NCI-H2107 (cell line): ENCODE measurements at regions not wholly inside any gene's neighbourhood (a gene's known extent, or its start where the extent isn't known, plus 50 kb on each side); places are given as distances from the start of the nearest gene placed in this dataset.

Experiments used
- DNase-seq: peaks from one replicate; lab custom pipeline; 2025; lab: John Stamatoyannopoulos, UW

DNA sequence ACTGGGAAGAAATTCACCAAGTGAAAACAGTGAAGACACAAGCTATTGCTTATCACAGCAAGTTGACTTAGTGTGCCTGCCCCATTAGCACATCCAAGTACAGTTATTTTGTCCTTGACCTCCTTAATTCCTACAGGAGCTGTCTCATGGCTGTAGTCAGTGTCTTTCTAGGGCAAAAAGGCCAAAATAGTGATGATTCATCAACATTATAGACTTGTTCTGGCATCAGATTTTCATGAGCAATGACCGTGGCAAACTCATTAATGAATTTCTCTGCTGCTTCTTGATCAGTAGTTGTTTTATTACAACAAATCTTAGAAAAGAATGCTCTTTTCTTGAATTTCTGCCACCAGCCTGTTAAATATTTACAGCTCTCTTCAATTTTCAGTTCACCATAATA lies 1169.3 kb upstream of the DDX18 start:
- no peak for DNase-seq

DNA sequence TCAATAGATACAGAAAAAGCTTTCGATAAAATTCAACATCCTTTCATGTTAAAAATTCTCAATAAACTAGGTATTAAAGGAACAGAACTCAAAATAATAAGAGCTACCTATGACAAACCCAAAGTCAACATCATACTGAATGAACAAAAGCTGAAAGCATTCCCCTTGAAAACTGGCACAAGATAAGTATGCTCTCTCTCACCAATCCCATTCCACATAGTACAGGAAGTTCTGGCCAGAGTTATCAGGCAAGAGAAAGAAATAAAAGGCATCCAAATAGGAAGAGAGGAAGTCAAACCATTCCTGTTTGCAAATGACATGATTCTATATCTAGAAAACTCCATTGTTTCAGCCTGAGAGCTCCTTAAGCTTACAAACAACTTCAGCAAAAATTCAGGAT lies 1145.8 kb upstream of the DDX18 start:
- DNase-seq = no peak

DNA sequence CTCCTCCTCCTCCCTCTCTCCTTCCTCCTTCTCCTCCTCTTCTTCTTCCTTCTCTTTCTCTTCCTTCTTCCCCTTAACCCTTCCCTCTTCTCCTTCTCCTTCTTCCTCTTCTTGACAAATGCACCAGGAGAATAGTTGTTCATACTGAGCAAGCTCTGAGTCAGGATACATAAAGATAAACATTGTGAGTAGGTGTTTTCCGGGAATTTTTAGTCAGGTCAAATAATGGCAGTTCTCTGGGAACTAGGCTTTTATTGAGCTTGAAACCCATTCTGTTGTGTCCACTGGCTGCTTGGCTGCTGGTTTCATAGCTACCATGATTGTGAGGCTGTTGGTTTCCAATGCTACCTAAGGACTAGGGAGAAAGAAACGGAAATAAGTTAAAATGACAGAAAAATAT lies 1144.7 kb upstream of the DDX18 start:
- DNase-seq = no peak

DNA sequence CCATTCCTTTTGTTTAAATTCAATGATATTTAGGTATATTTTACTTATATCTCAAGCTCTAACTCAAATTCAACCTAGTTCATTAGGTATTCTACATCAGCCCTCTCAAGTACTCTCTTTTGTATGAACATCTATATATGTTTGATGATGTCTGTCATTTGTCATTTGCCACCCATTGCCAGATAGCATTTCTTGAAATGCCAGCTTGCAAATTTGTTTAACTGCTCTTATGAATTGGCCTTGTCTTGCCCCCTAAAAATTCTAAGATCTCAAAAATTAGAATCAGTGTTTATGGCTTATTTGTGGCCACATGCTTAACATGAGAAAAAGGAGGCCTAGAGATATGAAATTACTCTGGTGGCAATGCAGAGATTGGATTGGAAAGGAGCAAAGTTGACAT lies 1140.3 kb upstream of the DDX18 start:
- DNase-seq = no peak

DNA sequence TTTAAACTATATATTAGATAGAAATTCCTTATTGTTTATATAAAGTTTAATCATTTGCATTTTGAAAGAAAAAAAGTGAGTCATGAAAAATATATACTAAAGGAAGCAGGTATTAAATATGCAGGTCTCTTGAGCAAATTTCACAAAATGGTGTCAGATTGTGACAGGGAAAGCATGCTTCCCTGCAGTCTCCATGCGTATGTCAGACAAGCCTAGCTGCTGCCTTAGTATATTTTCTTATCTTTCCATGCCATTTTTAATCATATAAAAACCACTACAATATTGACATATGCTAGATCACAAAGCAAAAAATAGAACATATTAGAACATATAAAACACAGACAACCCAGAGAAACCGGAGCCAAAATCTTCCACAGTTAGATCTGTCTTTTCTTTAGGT lies 1137.7 kb upstream of the DDX18 start:
- no peak for DNase-seq

DNA sequence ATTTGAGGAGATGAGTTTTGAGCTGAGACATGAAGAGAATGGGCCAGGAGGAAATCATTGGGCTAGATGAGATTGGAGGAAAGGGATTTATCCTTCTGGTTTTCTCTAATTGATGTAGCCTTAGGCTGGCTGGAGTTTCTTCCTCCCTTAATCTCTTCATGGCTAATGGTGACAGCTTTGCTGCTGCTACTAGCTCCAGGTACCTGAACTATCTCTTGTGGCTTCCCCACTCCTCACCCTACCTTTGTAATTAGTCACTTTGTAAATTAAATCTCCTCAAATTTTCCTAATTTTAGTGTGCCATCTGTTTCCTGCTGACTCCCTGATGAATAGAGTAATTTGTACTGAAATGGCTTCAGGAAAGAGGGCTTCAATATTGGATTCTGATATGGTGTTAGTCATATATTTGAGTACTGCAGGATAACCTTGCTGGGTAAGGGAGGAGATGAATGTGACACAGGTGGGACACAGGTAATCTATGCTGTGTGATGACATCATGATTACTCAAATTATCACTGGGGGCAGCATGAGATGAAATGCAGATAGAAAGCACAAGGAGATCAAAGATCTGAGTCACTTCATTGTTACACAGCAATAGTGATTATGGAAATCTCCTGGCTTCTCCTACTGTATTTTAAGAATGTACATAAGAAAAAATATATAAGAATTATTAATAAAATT lies 1134.1 kb upstream of the DDX18 start:
- no peak for DNase-seq

DNA sequence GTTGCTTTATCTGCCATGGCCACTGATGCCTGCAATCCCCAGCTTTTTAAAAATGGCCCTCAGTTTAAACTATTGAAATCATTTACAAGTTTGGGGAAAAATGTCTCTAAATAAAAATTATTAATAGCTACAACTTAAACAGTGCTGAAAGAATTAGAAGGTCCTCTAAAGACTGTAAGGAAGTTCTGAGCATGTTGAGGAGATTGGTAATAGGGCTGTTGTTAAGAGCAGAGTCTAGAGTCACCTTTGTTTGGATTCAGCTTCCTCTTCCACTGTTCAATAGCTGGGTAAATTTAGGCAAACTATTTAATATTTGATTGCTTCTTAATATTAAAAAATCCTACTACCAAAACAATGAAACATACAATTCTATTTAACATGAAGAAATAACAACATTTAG lies 1127.1 kb upstream of the DDX18 start:
- no peak for DNase-seq

DNA sequence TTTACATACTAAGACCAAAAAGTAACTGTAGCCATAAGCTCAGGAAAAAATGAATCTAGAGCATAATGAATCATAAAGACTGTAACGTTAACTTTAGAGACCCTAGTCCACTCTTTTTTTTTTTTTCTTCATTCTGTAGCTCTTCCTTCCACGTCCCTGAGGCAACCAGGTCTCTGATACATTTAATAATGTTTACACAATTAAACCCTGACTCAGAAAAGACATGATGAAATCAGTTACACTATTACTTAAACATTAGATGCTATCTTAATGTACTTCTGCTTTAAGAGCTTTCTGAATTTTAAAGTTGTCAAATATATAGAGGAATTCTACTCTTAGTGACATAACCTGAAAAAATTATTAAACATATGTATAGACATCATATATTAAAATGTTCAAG lies 1121.5 kb upstream of the DDX18 start:
- DNase-seq = no peak

DNA sequence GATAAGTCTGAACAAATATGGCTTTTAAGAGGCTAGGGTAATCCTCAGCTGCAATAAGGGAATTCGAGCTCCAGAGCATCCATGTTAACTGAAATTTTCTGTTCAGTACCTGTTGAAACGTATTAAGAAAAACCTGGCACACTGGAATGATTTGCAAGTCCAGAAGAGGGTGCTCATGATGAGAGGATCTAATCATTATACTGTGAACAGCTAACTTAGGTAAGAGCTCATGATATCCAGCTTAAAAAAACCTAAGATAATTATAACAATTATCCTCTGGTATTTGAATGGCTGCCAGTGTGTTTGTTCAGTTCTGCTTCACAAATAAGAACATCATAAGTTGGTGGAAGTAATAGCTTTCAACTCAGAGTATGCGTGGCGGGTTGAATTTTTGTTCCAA lies 1118.3 kb upstream of the DDX18 start:
- DNase-seq = no peak

DNA sequence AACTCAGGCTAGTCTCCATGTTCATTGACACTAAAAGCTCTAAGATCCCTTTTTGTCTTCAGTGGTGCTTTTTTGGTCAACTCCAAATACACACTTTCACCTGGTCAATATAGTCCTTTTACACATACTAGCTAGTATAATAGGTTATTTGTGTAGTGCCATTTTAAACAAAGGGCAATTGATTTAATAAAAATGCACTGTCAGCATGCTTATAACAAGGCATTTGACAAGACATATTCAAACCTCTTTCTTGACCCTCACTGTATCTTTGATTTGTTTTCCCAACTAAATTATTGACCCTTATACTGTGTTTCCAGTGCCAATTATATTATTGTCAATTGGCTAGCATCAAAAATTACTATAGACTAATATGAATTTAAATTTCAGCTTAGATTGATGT lies 1117.6 kb upstream of the DDX18 start:
- no peak for DNase-seq

DNA sequence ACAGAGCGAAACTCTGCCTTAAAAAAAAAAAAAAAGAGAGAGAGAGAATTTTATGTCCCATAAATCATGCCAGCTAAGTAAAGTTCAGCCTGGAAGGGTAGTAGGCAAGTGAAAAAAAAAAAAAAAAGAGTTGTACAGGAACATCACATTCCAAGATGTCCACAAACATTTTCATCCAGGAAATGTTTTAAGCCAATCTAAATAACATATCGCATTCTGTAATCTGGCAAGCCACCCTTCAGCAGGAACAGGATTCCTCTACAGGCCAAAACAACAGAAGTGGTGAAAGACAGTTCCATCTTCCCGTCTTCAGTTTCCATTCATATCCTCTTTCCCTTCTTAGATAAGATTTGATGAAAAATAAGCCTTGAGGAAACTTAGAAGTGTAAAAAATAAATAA lies 1108.1 kb upstream of the DDX18 start:
- DNase-seq = no peak

DNA sequence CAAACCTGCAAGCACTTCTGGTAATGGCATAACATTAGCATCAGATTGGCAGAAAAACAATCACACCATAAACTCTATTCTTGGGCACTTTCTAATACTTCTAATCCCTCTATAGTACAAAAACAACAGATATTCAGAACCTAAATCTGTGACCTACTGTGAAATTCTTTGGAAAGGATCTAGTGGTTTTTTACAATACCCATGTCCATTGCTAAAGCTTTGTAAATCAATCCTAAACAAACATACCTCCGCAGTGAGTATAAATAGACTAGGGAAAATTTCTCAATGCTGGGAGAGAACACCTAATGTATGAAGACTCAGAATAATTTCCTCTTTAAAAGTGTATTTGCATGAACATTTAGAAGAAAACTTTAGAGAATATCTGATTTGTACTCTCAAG lies 1098.5 kb upstream of the DDX18 start:
- DNase-seq = no peak

DNA sequence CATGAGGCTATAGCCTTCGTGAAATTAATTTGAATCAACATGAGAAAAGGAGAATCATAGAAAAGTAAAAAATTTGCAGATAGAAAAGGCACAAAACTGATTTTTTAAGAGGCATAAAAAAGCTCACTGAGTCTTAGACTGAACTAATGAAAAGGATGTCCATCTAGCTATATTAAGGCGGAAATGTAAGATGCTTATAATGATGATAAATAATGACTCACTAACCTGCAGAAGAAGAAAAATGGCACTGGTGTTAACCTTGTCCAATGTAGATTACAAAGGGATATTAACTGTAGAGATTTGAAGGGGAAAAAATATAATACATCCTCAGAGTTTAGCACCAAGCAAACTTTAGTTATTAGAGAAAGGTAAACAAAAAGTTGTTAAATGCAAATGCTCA lies 1098.0 kb upstream of the DDX18 start:
- DNase-seq = no peak

DNA sequence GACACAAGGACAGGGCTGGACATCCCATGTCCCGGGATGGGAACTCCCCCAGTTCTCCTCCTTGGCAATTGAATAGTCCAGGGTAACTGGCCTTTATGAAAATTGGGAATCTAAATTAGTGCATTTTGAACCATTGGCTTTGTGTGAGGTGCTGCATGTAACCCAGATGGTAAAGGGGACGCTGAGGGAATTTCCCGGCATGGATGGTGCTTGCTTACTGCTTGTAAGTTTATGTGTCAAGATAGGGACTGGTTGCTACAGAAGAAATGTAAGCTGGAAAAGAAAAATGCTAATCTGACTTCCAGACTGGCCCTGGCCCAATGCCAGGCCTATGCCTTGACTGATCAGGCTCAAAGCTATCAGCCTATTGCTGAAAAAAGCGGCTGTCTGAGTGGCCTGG lies 1096.7 kb upstream of the DDX18 start:
- DNase-seq = no peak

DNA sequence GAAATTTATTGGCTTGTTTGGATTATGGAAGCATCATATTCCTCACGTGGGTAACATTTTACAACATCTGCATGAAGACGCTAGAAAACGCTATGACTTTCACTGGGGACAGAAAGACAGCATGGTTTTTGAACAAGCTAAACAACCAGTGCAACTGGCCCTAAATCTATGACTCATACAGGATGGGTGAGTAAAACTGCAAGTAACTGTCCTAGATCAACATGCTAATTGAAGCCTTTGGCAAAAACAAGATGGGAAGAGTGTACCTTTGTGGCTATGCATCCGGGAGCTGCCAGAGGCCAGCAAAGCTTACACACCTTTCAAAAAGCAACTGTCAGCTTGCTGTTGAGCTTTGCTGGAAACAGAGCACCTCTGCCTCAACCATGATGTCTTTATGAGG lies 1096.0 kb upstream of the DDX18 start:
- DNase-seq = no peak

DNA sequence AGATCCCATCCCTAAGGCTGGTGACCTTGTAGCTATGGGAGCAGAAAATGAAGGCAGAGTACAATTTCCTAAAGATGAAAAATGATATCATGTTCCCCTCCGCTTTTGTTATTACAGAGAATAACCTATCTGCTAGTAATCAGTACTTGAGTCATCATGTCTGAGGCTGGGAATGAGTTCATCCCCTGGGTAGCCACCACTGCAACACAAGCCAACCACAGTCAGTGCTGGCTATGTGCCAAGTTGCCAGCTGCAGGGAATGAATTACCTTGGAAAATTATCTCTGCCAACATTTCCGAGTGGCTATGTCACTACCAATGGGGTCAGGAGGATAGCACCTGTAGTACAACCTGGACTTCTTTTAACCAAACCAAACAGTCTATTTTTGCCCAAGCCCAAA lies 1094.7 kb upstream of the DDX18 start:
- peak; percentile 15 for DNase-seq

DNA sequence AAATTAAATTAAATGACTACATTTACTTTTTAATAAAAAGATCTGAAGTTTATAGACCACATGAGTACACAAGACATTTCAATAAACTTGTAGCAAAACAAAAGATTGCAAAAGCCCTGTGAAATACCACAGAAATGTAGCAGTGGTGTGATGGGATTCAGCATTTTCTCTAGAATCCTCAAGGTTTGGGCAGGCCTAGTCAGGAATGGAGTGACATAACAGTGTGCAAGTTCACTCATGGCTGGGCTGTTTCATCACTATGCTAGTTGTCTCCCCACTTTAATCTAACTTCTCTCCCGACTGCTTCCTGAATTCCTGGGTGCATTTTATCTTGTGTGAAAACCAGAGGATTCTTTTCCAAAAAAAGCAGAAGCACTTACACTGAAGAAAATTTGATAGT lies 1089.9 kb upstream of the DDX18 start:
- no peak for DNase-seq

DNA sequence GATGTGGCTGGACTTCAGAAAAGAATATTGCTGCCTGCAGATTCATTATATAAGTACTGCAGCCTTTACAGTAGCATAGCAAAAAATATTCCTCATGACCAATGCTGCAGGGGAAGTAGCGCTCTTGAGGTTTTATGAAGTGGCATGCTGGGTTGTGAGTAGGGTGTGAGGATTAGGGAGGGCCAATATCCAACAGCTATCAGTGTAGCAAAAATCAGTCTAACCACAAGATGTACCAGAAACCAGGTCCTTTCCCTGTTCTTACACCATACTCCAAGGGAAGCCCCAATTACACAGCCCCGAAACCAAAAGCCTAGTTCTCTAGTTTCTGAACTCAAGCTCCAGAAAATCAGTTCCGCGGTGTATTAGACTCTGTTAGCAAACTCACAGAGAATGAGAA lies 1082.2 kb upstream of the DDX18 start:
- no peak for DNase-seq

DNA sequence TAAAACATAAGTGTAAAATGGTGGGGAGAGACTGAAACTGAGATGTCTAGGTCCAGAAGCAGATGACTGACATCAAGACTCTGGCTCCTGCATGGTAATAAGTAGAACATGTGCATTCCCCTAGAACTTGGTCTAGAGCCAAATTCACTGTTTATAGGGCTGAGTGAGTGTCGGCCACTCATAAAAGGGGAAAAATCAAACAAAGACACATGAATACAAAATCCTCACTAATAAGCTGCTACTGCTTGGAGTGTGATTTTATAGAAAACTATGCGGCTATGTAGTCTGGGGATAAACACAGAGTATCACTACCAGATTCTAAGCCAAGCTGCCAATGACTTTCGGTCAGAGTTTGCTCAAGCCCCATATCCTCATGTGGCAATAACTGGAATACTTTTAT lies 1080.8 kb upstream of the DDX18 start:
- no peak for DNase-seq

DNA sequence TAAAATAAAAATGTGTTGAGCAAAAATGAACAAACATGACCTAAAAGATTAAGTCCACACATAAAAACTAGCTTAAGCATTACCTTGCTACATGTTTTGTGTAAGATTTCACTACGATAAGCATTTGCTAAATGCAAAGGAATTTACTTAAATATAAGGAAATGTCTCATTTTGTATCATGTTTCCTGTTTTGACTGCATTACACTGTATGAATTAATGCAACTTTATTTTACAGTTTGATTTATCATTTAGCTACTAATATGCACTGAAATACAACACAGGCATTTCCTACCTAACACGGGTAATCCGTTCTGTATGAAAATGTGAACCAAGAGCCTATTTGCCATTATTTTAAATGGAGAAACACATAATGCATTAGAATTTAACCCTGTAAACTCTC lies 1076.5 kb upstream of the DDX18 start:
- no peak for DNase-seq

DNA sequence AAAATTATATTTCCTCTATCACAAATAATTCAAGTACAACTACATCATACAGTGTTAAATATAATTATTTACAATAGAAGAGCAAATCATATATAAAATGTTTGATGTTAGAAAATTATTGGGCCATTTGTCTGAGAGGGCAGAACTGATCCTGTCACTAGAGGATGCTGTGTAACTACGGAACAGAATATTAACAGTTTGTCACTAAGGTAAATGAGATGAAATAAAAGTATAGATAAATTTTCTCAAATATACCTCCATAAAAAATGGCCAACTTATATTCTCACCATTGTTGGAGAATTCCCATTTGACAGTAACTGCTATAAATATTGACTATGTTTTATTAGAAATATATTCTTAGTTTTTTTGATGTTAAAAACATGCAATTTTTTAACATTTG lies 1067.4 kb upstream of the DDX18 start:
- no peak for DNase-seq

DNA sequence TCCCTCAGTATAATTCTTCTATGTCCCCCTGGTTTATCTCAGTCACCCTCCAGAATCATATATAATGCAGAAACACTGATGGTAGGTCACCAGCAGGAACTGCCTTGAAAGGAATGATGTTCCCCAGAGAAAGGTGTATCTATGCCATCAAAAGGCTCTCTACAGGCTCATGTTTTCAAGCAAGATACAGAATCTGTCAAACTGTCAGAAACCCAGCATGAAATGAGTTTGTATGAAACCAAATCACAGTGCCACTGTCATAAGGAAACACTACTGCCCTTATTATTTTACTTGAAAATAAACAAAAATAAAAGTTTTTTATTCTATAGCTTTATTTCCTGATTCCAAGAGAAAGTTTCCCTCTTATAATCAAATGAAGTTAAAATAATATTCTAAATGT lies 1064.5 kb upstream of the DDX18 start:
- DNase-seq = no peak

DNA sequence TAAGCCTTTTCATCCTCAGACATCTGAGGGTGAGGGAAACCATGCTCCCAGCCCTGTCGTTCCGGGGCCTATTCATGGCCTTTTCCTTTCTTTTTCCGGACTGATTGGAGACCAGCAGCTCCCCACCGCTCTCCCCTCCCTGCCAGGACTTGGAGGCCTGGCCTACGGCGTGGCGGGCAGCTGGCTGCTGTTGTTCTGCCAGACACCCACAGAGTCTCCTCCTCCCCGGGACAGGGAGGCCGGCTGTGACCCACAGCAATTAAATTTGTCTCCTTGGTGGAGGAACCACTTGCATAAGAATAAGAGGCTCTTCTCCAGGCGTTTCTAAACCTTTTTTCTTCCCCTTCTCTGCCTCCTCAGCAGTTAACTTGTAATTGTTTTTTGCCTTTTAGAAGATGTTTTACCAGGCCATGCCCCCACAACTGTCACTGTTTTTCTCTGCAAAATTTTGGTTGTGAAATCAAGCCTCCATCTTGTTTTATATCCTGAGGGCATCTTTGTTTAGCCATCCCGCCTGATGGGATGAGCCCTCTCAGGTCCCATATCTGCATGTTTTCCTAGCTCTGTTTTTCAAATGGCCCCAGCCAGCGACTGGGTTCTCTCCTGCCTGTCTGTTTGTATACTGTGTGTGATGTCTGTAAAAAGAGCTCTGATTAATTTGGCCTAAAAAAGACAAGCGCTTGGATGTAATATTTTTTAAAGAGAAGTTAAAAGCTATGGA lies 1060.0 kb upstream of the DDX18 start:
- DNase-seq = no peak

DNA sequence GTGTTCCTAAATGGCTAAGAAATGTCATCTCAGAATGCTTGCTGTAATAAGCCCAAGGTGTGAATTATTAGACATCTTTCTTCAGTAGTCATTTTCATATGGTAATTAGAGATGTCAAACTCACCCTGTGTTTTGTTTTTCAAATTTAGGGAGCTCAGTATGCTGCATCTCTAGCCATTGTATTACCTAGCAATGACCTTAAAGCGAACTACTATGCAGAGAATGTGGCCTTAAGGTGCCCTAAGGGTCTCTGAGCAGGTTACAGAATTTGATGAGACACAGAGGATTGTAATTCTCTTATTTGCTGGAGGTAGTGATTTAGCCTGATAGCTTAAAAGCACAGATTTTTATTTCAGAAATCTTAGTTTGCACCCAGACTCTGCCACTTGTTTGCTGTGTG lies 1052.6 kb upstream of the DDX18 start:
- DNase-seq = no peak
